Inferior parietal cortex (tissue), 1 donor: ENCODE measurements at regions not wholly inside any gene's neighbourhood (a gene's known extent, or its start where the extent isn't known, plus 50 kb on each side); places are given as distances from the start of the nearest gene placed in this dataset.
"Not testable (repeated sequence)": the region's sequence is repeated elsewhere in the genome, so short reads cannot be mapped to it uniquely, and the experiment has no call there.

ENCODE experiments used
- DNase-seq: peaks from one replicate; pipeline ENCODE4 v3.0.0-alpha.2; 2016; ENCODE audit errors: extremely low spot score

- no peak for DNase-seq
Observed at GRCh38 chr2:104976603-104977120, 61.2 kb upstream of the MRPS9 start.

DNA sequence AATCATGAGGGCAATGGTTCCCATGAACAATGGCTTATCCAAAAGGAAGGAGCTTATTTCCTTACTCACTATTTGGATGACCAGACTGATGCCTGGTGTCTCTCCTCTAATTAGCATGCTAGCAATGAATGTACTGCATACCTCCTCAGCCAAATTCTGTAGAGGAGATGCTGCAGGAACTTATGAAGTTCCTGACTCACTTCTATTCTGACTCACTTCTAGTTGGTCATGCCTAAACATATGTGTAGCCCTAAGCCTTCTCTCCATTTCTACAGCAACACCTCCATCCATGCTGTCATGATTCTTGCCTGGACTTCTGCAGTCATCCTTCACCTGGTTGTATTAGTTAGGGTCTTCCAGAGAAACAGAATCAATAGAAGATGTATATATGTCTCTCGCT, 59.9 kb upstream of the MRPS9 start:
- no peak for DNase-seq

DNA sequence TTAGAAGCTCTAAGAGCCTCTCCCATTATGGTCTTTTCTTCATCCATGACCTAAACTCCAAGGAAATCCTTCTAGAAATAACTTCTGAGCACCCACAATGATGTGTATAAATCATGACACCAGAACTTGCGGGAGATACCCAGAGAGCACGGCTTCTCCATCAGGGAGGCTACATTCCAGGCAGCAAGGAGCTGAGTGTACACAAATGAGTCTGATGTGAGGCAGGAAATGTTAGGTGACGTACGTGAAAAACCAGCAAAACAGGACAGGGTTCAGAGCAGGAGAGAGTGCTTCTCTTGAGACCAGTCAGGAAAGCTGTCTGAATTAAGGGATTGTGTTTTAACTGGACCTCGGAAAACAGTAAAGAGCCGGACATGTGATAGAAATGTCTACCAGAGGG, 58.1 kb upstream of the MRPS9 start:
- not testable (repeated sequence) for DNase-seq

DNA sequence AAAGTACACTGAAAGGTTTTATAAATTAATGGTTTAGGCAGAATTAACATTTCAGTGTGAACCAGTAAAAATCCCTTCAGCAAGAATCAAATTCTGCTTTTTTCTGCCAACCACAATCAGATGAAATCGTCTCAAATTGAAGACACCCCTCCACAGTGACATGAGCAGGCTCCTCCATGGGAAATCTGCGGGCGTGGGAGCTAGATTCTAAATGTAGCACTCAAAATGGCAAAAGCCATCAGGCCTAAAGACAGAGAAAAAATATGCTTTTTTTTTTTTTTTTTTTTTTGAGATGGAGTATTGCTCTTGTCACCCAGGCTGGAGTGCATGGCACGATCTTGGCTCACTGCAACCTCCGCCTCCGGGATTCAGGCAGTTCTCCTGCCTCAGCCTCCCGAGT, 55.8 kb upstream of the MRPS9 start:
- no peak for DNase-seq
